Endodermal cell (in vitro differentiated cells): ENCODE measurements at regions not wholly inside any gene's neighbourhood (a gene's known extent, or its start where the extent isn't known, plus 50 kb on each side); places are given as distances from the start of the nearest gene placed in this dataset.

Experiments used
- DNase-seq: peaks from one replicate; pipeline ENCODE4 v3.0.0-alpha.2; 2017
- H3K27ac ChIP-seq: 2 replicates; pipeline ENCODE4 v1.5.1; 2013; ENCODE audit warnings: mild to moderate bottlenecking, low read depth, low read length, moderate library complexity
- H3K27me3 ChIP-seq: 2 replicates; pipeline ENCODE4 v1.6.1; 2013; ENCODE audit warnings: mild to moderate bottlenecking, low read length, moderate library complexity; ENCODE audit not compliant: insufficient read depth, control insufficient read depth, poor library complexity, severe bottlenecking
- H3K36me3 ChIP-seq: 2 replicates; pipeline ENCODE4 v1.7.0; 2013; ENCODE audit warnings: mild to moderate bottlenecking, low read length, moderate library complexity; ENCODE audit not compliant: control insufficient read depth, insufficient read depth
- H3K4me1 ChIP-seq: one replicate; pipeline ENCODE4 v1.7.0; 2013; ENCODE audit warnings: low read length; ENCODE audit not compliant: control insufficient read depth, insufficient read depth
- H3K4me3 ChIP-seq: 2 replicates; pipeline ENCODE4 v1.5.1; 2013; ENCODE audit warnings: mild to moderate bottlenecking, low read length, moderate library complexity
- H3K9ac ChIP-seq: 2 replicates; pipeline ENCODE4 v1.6.1; 2013; ENCODE audit warnings: mild to moderate bottlenecking, low read length, moderate library complexity; ENCODE audit not compliant: poor library complexity, severe bottlenecking; ENCODE audit errors: extremely low read depth
- H3K9me3 ChIP-seq: 2 replicates; pipeline ENCODE4 v1.6.1; 2013; ENCODE audit warnings: mild to moderate bottlenecking, low read length, moderate library complexity; ENCODE audit not compliant: control insufficient read depth
- H3K27ac Mint-ChIP-seq: 2 replicates; pipeline ENCODE4 v1.8.0; 2020; ENCODE audit warnings: mixed read lengths
- H3K27me3 Mint-ChIP-seq: 2 replicates; pipeline ENCODE4 v1.8.0; 2021; ENCODE audit warnings: mild to moderate bottlenecking, mixed read lengths; ENCODE audit not compliant: insufficient read depth
- H3K36me3 Mint-ChIP-seq: 2 replicates; pipeline ENCODE4 v1.8.0; 2020; ENCODE audit warnings: low read depth, mixed read lengths
- H3K4me1 Mint-ChIP-seq: 2 replicates; pipeline ENCODE4 v1.8.0; 2020; ENCODE audit warnings: mixed read lengths
- H3K4me3 Mint-ChIP-seq: 2 replicates; pipeline ENCODE4 v1.8.0; 2020; ENCODE audit warnings: mild to moderate bottlenecking, moderate library complexity, mixed read lengths
- H3K9me3 Mint-ChIP-seq: 2 replicates; pipeline ENCODE4 v1.8.0; 2020; ENCODE audit warnings: mild to moderate bottlenecking, mixed read lengths
- WGBS, 2 experiments: methylation state at CpG; one replicate each; pipeline versions ENCODE4 v1.1.5 to v1.1.7; 2013; ENCODE audit warnings: missing lambda C conversion rate in 2 of 2, mixed read lengths in 1 of 2; ENCODE audit not compliant: insufficient coverage in 1 of 2, insufficient read length in 1 of 2; 5-methylcytosine and 5-hydroxymethylcytosine counted together
- TF ChIP-seq, protein P1 (sequence below): fragments of 200-600 bp; sonication (generic); conservative IDR thresholded peaks from 2 replicates; pipeline ENCODE4 v1.5.0; 2021; ENCODE audit warnings: antibody characterized with exemption, mild to moderate bottlenecking

DNA sequence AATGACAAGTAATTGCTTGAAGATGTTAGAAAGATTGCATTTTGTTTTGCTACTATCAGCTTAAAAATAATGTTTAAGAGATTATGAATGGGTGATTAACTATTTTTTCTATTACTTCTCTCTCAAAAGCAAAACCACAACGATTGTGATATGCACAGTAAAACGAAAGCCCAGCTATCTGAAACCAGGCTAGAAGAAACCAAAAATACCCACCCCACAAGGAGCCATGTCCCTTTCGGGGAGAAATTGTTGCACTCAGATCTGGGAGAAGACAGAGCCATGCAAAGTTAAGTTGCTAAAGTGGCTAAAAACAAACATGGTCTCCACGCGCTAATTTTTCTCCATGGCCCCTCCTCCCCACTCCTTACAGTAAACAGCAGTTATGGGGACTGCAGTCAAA lies 173.6 kb downstream of the RPS24 start:
- WGBS, 2 experiments = 88% methylated on average over 3 to 5 of the region's 5 CpGs
- no peaks in the 10 kb centered on the region for H3K27me3 Mint-ChIP-seq
- no peak overlapping the region for H3K27ac Mint-ChIP-seq
- no peaks in the 10 kb centered on the region for H3K36me3 ChIP-seq
- H3K4me3 Mint-ChIP-seq = no peak overlapping the region
- H3K9ac ChIP-seq = no peak overlapping the region
- no peaks in the 10 kb centered on the region for H3K27me3 ChIP-seq
- no peak overlapping the region for H3K27ac ChIP-seq
- H3K9me3 ChIP-seq = no peaks in the 10 kb centered on the region
- no peak for DNase-seq
- peaks cover under 1% of the 10 kb centered on the region for H3K4me1 ChIP-seq
- no peak overlapping the region for H3K4me3 ChIP-seq
- H3K4me1 Mint-ChIP-seq = peaks cover 5% of the 10 kb centered on the region
- TF ChIP-seq, protein P1, sequence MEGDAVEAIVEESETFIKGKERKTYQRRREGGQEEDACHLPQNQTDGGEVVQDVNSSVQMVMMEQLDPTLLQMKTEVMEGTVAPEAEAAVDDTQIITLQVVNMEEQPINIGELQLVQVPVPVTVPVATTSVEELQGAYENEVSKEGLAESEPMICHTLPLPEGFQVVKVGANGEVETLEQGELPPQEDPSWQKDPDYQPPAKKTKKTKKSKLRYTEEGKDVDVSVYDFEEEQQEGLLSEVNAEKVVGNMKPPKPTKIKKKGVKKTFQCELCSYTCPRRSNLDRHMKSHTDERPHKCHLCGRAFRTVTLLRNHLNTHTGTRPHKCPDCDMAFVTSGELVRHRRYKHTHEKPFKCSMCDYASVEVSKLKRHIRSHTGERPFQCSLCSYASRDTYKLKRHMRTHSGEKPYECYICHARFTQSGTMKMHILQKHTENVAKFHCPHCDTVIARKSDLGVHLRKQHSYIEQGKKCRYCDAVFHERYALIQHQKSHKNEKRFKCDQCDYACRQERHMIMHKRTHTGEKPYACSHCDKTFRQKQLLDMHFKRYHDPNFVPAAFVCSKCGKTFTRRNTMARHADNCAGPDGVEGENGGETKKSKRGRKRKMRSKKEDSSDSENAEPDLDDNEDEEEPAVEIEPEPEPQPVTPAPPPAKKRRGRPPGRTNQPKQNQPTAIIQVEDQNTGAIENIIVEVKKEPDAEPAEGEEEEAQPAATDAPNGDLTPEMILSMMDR = no peak
- H3K36me3 Mint-ChIP-seq = no peaks in the 10 kb centered on the region
- H3K9me3 Mint-ChIP-seq = no peaks in the 10 kb centered on the region

DNA sequence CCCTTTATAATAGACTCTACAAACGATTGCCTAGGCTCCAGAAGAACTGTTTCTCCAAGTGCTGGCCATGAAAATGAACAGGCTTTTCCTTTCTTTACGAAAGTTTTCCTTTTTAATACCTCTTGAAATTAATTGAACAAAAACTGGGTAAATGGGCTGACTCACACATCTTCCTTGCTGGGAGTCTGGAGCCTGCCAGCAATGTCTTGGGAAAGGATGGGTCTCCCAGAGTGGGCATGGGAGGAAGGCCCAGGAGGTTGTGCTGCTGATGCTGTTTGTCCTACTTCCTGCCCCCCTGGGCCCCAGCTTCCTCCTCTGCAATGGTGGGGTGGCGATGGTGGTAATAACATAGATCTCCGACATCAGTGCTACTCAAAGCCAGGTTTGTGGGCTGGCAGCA lies 174.1 kb downstream of the RPS24 start:
- H3K27me3 Mint-ChIP-seq = no peaks in the 10 kb centered on the region
- Histone ChIP-seq H3K27ac (no peak overlapping the region), H3K4me3 (no peak overlapping the region), H3K9me3 (no peaks in the 10 kb centered on the region), H3K27me3 (no peaks in the 10 kb centered on the region), H3K4me1 (peaks cover 5% of the 10 kb centered on the region), H3K36me3 (no peaks in the 10 kb centered on the region), H3K9ac (no peak overlapping the region)
- no peaks in the 10 kb centered on the region for H3K36me3 Mint-ChIP-seq
- DNase-seq = no peak
- 86 to 93% methylated on average over 3 to 4 of the region's 4 CpGs for WGBS, 2 experiments
- no peaks in the 10 kb centered on the region for H3K9me3 Mint-ChIP-seq
- H3K4me1 Mint-ChIP-seq = peaks cover 5% of the 10 kb centered on the region
- H3K4me3 Mint-ChIP-seq = no peak overlapping the region
- TF ChIP-seq, protein P1 = no peak
- no peak overlapping the region for H3K27ac Mint-ChIP-seq

DNA sequence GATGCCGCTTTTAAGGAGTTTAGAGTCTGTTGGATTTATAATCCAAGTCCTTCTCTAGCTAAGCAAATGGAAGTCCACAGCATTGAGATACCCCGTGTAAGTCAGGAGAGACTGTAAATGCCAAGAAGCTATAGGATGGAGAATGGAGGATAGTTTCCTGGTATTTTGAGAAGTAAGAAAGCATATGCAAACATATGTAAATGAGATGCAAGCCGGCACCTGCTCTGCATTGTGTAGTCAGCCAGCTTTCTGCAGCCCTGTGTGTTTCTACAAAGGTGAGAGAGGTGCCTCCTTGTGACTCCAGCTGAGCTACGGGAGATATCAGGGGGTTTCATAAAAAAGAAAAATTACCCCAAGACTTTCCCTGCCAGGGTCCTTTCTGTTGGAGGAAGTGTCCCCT lies 176.3 kb downstream of the RPS24 start:
- Mint-ChIP-seq H3K4me3 (no peak overlapping the region), H3K27me3 (peaks cover 7% of the 10 kb centered on the region), H3K9me3 (no peaks in the 10 kb centered on the region), H3K27ac (no peak overlapping the region), H3K4me1 (peaks cover 5% of the 10 kb centered on the region), H3K36me3 (no peaks in the 10 kb centered on the region)
- Histone ChIP-seq H3K27ac (no peak overlapping the region), H3K36me3 (no peaks in the 10 kb centered on the region), H3K27me3 (no peaks in the 10 kb centered on the region), H3K4me1 (peaks cover 5% of the 10 kb centered on the region), H3K4me3 (no peak overlapping the region), H3K9ac (no peak overlapping the region), H3K9me3 (no peaks in the 10 kb centered on the region)
- DNase-seq = no peak
- TF ChIP-seq, protein P1 = no peak
- WGBS, 2 experiments = 69 to 82% methylated on average over 3 to 4 of the region's 4 CpGs
